NCI-H345 (cell line): ENCODE measurements at regions not wholly inside any gene's neighbourhood (a gene's known extent, or its start where the extent isn't known, plus 50 kb on each side); places are given as distances from the start of the nearest gene placed in this dataset.
"Not testable (repeated sequence)": the region's sequence is repeated elsewhere in the genome, so short reads cannot be mapped to it uniquely, and the experiment has no call there.

Source experiments
- DNase-seq: peaks from one replicate; lab custom pipeline; 2025; lab: John Stamatoyannopoulos, UW

GRCh38 chrX:15116900-15117299 lies 153.0 kb downstream of the ASB9 start:
- no peak for DNase-seq

- no peak for DNase-seq
Measured at GRCh38 chrX:15114743-15115566, 154.9 kb downstream of the ASB9 start.

- no peak for DNase-seq
Measured at GRCh38 chrX:15107367-15107988, 162.4 kb downstream of the ASB9 start.

- DNase-seq, result no peak
Measured at GRCh38 chrX:15098505-15098904, 171.4 kb downstream of the ASB9 start.

- no peak for DNase-seq
Measured at GRCh38 chrX:15087747-15088146, 182.1 kb downstream of the ASB9 start.

- no peak for DNase-seq
Measured at GRCh38 chrX:15073313-15073712, 196.6 kb downstream of the ASB9 start.

GRCh38 chrX:15072880-15073279 lies 197.0 kb downstream of the ASB9 start:
- DNase-seq, result no peak

GRCh38 chrX:15072259-15072658 lies 197.6 kb downstream of the ASB9 start:
- no peak for DNase-seq

- no peak for DNase-seq
Measured at GRCh38 chrX:15059474-15059873, 186.3 kb downstream of the MOSPD2 start.

GRCh38 chrX:15056044-15056443 lies 182.8 kb downstream of the MOSPD2 start:
- DNase-seq, result no peak

GRCh38 chrX:15055146-15055930 lies 182.1 kb downstream of the MOSPD2 start:
- no peak for DNase-seq

GRCh38 chrX:15050395-15050794 lies 177.2 kb downstream of the MOSPD2 start:
- DNase-seq, result no peak

GRCh38 chrX:15043538-15043937 lies 170.3 kb downstream of the MOSPD2 start:
- no peak for DNase-seq

GRCh38 chrX:15033917-15034316 lies 160.7 kb downstream of the MOSPD2 start:
- DNase-seq, result no peak

GRCh38 chrX:15017491-15017890 lies 144.3 kb downstream of the MOSPD2 start:
- no peak for DNase-seq

- no peak for DNase-seq
Measured at GRCh38 chrX:15016051-15016450, 142.8 kb downstream of the MOSPD2 start.

GRCh38 chrX:15014281-15014680 lies 141.1 kb downstream of the MOSPD2 start:
- no peak for DNase-seq

GRCh38 chrX:15013461-15013860 lies 140.2 kb downstream of the MOSPD2 start:
- DNase-seq, result no peak

GRCh38 chrX:14997271-14997670 lies 124.0 kb downstream of the MOSPD2 start:
- DNase-seq, result no peak

GRCh38 chrX:14984425-14984824 lies 111.2 kb downstream of the MOSPD2 start:
- DNase-seq, result not testable (repeated sequence)
